Smooth muscle cell (in vitro differentiated cells): ENCODE measurements at regions not wholly inside any gene's neighbourhood (a gene's known extent, or its start where the extent isn't known, plus 50 kb on each side); places are given as distances from the start of the nearest gene placed in this dataset.
"Not testable (repeated sequence)": the region's sequence is repeated elsewhere in the genome, so short reads cannot be mapped to it uniquely, and the experiment has no call there.

Experiments
- DNase-seq: peaks from one replicate; lab custom pipeline; 2025; ENCODE audit not compliant: unreplicated experiment; lab: John Stamatoyannopoulos, UW
- H2AFZ ChIP-seq: fragments of 200-600 bp; sonication (generic); 2 replicates; pipeline ENCODE4 v1.6.0; 2016; ENCODE audit warnings: antibody characterized with exemption, low read depth, mild to moderate bottlenecking
- H3F3A ChIP-seq: fragments of 200-600 bp; sonication (generic); 2 replicates; pipeline ENCODE4 v1.6.0; 2017; ENCODE audit warnings: antibody characterized with exemption, low read depth
- H3K27ac ChIP-seq: fragments of 200-600 bp; sonication (generic); 2 replicates; pipeline ENCODE4 v1.5.1; 2016; ENCODE audit warnings: low read depth, mild to moderate bottlenecking
- H3K27me3 ChIP-seq: fragments of 200-600 bp; sonication (generic); 2 replicates; pipeline ENCODE4 v1.6.1; 2016; ENCODE audit warnings: low read depth, mild to moderate bottlenecking
- H3K36me3 ChIP-seq: fragments of 200-600 bp; sonication (generic); 2 replicates; pipeline ENCODE4 v1.5.1; 2016; ENCODE audit warnings: low read depth
- H3K4me1 ChIP-seq: fragments of 200-600 bp; sonication (generic); 2 replicates; pipeline ENCODE4 v1.5.1; 2016; ENCODE audit warnings: low read depth
- H3K4me2 ChIP-seq: fragments of 200-600 bp; sonication (generic); 2 replicates; pipeline ENCODE4 v1.6.0; 2016; ENCODE audit warnings: mild to moderate bottlenecking
- H3K4me3 ChIP-seq: fragments of 200-600 bp; sonication (generic); 2 replicates; pipeline ENCODE4 v1.5.1; 2016; ENCODE audit warnings: mild to moderate bottlenecking
- H3K79me2 ChIP-seq: fragments of 200-600 bp; sonication (generic); 2 replicates; pipeline ENCODE4 v1.6.0; 2016; ENCODE audit warnings: low read depth, mild to moderate bottlenecking
- H3K9ac ChIP-seq: fragments of 200-600 bp; sonication (generic); 2 replicates; pipeline ENCODE4 v1.6.0; 2016; ENCODE audit warnings: low read depth
- H3K9me3 ChIP-seq: fragments of 200-600 bp; sonication (generic); replicated peaks from 2 replicates; pipeline ENCODE4 v1.5.1; 2016; ENCODE audit warnings: low read depth
- H4K20me1 ChIP-seq: fragments of 200-600 bp; sonication (generic); 2 replicates; pipeline ENCODE4 v1.6.0; 2016; ENCODE audit warnings: low read depth
- WGBS: methylation state at CpG from one replicate; pipeline ENCODE4 v1.1.7; 2016; ENCODE audit warnings: low lambda C conversion rate; 5-methylcytosine and 5-hydroxymethylcytosine counted together

- H3K27ac ChIP-seq, H4K20me1 ChIP-seq, H3K9ac ChIP-seq, H3K36me3 ChIP-seq, H3K79me2 ChIP-seq, H2AFZ ChIP-seq, H3K27me3 ChIP-seq, H3K9me3 ChIP-seq, H3F3A ChIP-seq, H3K4me2 ChIP-seq, H3K4me1 ChIP-seq, H3K4me3 ChIP-seq, DNase-seq: not testable (repeated sequence)
- WGBS = 87% methylated on average over 4 of the region's 4 CpGs
These were observed 137.0 kb upstream of the NIPA1 start for GRCh38 chr15:22649458-22649857.

GRCh38 chr15:22651179-22651578 is 135.3 kb upstream of the NIPA1 start:
- H3F3A ChIP-seq, H3K27me3 ChIP-seq, DNase-seq, H3K4me2 ChIP-seq, H3K79me2 ChIP-seq, H3K27ac ChIP-seq, H3K4me3 ChIP-seq, H3K36me3 ChIP-seq, H2AFZ ChIP-seq, H3K9me3 ChIP-seq, H4K20me1 ChIP-seq, H3K4me1 ChIP-seq, H3K9ac ChIP-seq: not testable (repeated sequence)
- 90% methylated on average over 2 of the region's 2 CpGs for WGBS

- Histone ChIP-seq H2AFZ (peak overlapping the region; percentile 77), H3K4me3 (peak overlapping the region; percentile 64), H3K4me2 (peak overlapping the region; percentile 91), H3K9ac (peak overlapping the region; percentile 47), H3K27ac (peak overlapping the region; percentile 86)
- not testable (repeated sequence) for H3K27me3 ChIP-seq, H3K79me2 ChIP-seq, DNase-seq, H3K36me3 ChIP-seq, H3K4me1 ChIP-seq, H4K20me1 ChIP-seq, H3K9me3 ChIP-seq, H3F3A ChIP-seq
- under 1% methylated on average over 76 of the region's 110 CpGs for WGBS
These were observed 122.0 kb upstream of the NIPA1 start for GRCh38 chr15:22664294-22665058.

- H3K27me3 ChIP-seq, H4K20me1 ChIP-seq, H3K4me1 ChIP-seq, DNase-seq, H3F3A ChIP-seq, H3K9me3 ChIP-seq, H3K79me2 ChIP-seq, H3K36me3 ChIP-seq: not testable (repeated sequence)
- H2AFZ ChIP-seq = peak overlapping the region; percentile 77
- peak overlapping the region; percentile 64 for H3K4me3 ChIP-seq
- WGBS = 15% methylated on average over 10 of the region's 22 CpGs
- H3K9ac ChIP-seq = peak overlapping the region; percentile 60
- H3K27ac ChIP-seq = peak overlapping the region; percentile 86
- peak overlapping the region; percentile 91 for H3K4me2 ChIP-seq
These were observed 121.3 kb upstream of the NIPA1 start for GRCh38 chr15:22665059-22665702.

- Histone ChIP-seq H3K4me3 (peak overlapping the region; percentile 64), H2AFZ (peak overlapping the region; percentile 77), H3K4me2 (peak overlapping the region; percentile 91), H3K9ac (peak overlapping the region; percentile 60), H3K27ac (peak overlapping the region; percentile 86)
- H3K4me1 ChIP-seq, H3K36me3 ChIP-seq, DNase-seq, H3K79me2 ChIP-seq, H4K20me1 ChIP-seq, H3F3A ChIP-seq, H3K27me3 ChIP-seq, H3K9me3 ChIP-seq: not testable (repeated sequence)
- 59% methylated on average over 2 of the region's 2 CpGs for WGBS
These were observed 120.7 kb upstream of the NIPA1 start for GRCh38 chr15:22665711-22666110.

- 85% methylated on average over 2 of the region's 2 CpGs for WGBS
- H3K9ac ChIP-seq, H3K4me1 ChIP-seq, DNase-seq, H3K4me3 ChIP-seq, H3K4me2 ChIP-seq, H3K27ac ChIP-seq, H4K20me1 ChIP-seq, H3F3A ChIP-seq, H3K36me3 ChIP-seq, H3K9me3 ChIP-seq, H3K79me2 ChIP-seq, H3K27me3 ChIP-seq, H2AFZ ChIP-seq: not testable (repeated sequence)
These were observed 101.7 kb upstream of the NIPA1 start for GRCh38 chr15:22684786-22685185.

- not testable (repeated sequence) for H3K4me1 ChIP-seq, H3F3A ChIP-seq, H3K9me3 ChIP-seq, H3K4me3 ChIP-seq, H3K9ac ChIP-seq, H4K20me1 ChIP-seq, H2AFZ ChIP-seq, H3K27ac ChIP-seq, H3K79me2 ChIP-seq, H3K36me3 ChIP-seq, H3K27me3 ChIP-seq, DNase-seq, H3K4me2 ChIP-seq
- WGBS = 90% methylated on average over 3 of the region's 3 CpGs
These were observed 86.6 kb upstream of the NIPA1 start for GRCh38 chr15:22699881-22700280.

GRCh38 chr15:22710831-22711341 is 75.6 kb upstream of the NIPA1 start:
- not testable (repeated sequence) for DNase-seq

More at GRCh38 chr15:22710831-22711341, 75.6 kb upstream of the NIPA1 start:
- H3F3A ChIP-seq, H3K4me2 ChIP-seq, H4K20me1 ChIP-seq, H3K27ac ChIP-seq, H3K4me1 ChIP-seq, H3K27me3 ChIP-seq, H3K9ac ChIP-seq, H3K79me2 ChIP-seq, H3K36me3 ChIP-seq, H3K4me3 ChIP-seq, H2AFZ ChIP-seq, H3K9me3 ChIP-seq: not testable (repeated sequence)
- WGBS = 95% methylated on average over 18 of the region's 18 CpGs
